ENCODE measurements at regions not wholly inside any gene's neighbourhood (a gene's known extent, or its start where the extent isn't known, plus 50 kb on each side); places are given as distances from the start of the nearest gene placed in this dataset.

- Histone ChIP-seq H3K9ac (replicated peaks; ENCODE audit: extremely low read depth, insufficient read depth, low read length) (no peak overlapping the region), H3K27me3 (ENCODE audit: control insufficient read depth in 2 of 2, insufficient read depth in 2 of 2, low read length in 2 of 2) (no peaks in the 10 kb centered on the region), H3K36me3 (ENCODE audit: control insufficient read depth in 2 of 2, extremely low read depth in 1 of 2, insufficient read depth in 2 of 2, low read length in 2 of 2) (no peaks in the 10 kb centered on the region), H3K79me2 (ENCODE audit: control insufficient read depth, insufficient read depth, low read length) (no peaks in the 10 kb centered on the region), H2AFZ (ENCODE audit: low read depth, low read length) (no peak overlapping the region), H3K4me3 (replicated peaks in 1 of 3; ENCODE audit: insufficient read depth in 1 of 3, low read depth in 1 of 3, low read length in 3 of 3) (no peak overlapping the region), H3K4me1 (ENCODE audit: control insufficient read depth, extremely low read depth, insufficient read depth, low read length) (no peaks in the 10 kb centered on the region), H3K27ac (ENCODE audit: insufficient read depth, low read depth, low read length) (no peak overlapping the region), H4K20me1 (replicated peaks; ENCODE audit: control insufficient read depth, extremely low read depth, insufficient read depth, low read length) (no peaks in the 10 kb centered on the region), H3K4me2 (ENCODE audit: insufficient read depth, low read length) (no peak overlapping the region), H3K9me3 (replicated peaks; ENCODE audit: control insufficient read depth, insufficient read depth, low read length) (no peaks in the 10 kb centered on the region), H3K9me1 (replicated peaks; ENCODE audit: control insufficient read depth, extremely low read depth, insufficient read depth, low read length) (no peaks in the 10 kb centered on the region)
- FAIRE-seq = no peak
- intact Hi-C loops (cut with micrococcal nuclease) (no loop called here), dilution Hi-C loops (cut with MboI; ENCODE audit: extremely low pct_ligation_motif_present, low sequenced_read_pairs) (no loop called here)
- ChIA-PET CTCF (no interaction called here), POLR2A (no interaction called here)
- no peak for TF ChIP-seq POLR2AphosphoS5 (IDR thresholded peaks at IDR 0.05; ENCODE audit: insufficient read depth, low read depth, low read length)
- no peak for TF ChIP-seq GATA2 (IDR thresholded peaks at IDR 0.05; ENCODE audit: insufficient read depth, insufficient read length, low read depth, low read length)
- no peak for TF ChIP-seq CTCF (IDR thresholded peaks at IDR 0.05; ENCODE audit: extremely low read depth in 1 of 2, insufficient read depth in 1 of 2, low read depth in 1 of 2, low read length in 2 of 2)
- TF ChIP-seq MAX (IDR thresholded peaks at IDR 0.05; ENCODE audit: insufficient read depth, insufficient read length) = no peak
- no peak for TF ChIP-seq EZH2 (IDR thresholded peaks at IDR 0.05; ENCODE audit: borderline replicate concordance, low read depth, low read length, severe bottlenecking)
- TF ChIP-seq FOS (IDR thresholded peaks at IDR 0.05; ENCODE audit: borderline replicate concordance, insufficient read depth, low read length) = no peak
- no peak for TF ChIP-seq POLR2A (IDR thresholded peaks at IDR 0.05; ENCODE audit: low read depth, low read length)
- no peak for TF ChIP-seq MYC (IDR thresholded peaks at IDR 0.05; ENCODE audit: low read depth, low read length)
- no peak for TF ChIP-seq JUN (IDR thresholded peaks at IDR 0.05; ENCODE audit: borderline replicate concordance, insufficient read depth, insufficient read length, low read depth)
- DNase-seq (ENCODE audit: low read depth, low spot score) = no peak
- no TSS peak for BruUV-seq (replicated peaks)
These were observed 99.6 kb upstream of the RPL34 start for GRCh38 chr4:108520807-108521206.

Data from endothelial cell of umbilical vein (primary cell).